Effector memory CD4-positive, alpha-beta T cell (primary cell): ENCODE measurements at regions not wholly inside any gene's neighbourhood (a gene's known extent, or its start where the extent isn't known, plus 50 kb on each side); places are given as distances from the start of the nearest gene placed in this dataset.
"Not testable (repeated sequence)": the region's sequence is repeated elsewhere in the genome, so short reads cannot be mapped to it uniquely, and the experiment has no call there.

Experiments used
- DNase-seq, 3 donors: peaks; one replicate each; pipeline ENCODE4 v3.0.0-alpha.2; 2020
- H3K27ac ChIP-seq: 2 replicates; pipeline ENCODE4 v1.7.0; 2013; ENCODE audit warnings: mild to moderate bottlenecking, low read length, moderate library complexity; ENCODE audit not compliant: insufficient read depth, poor library complexity, severe bottlenecking
- H3K27me3 ChIP-seq: replicated peaks from 2 replicates; pipeline ENCODE4 v1.7.0; 2013; ENCODE audit warnings: mild to moderate bottlenecking, low read length; ENCODE audit not compliant: insufficient read depth, control insufficient read depth, poor library complexity, severe bottlenecking
- H3K36me3 ChIP-seq: 2 replicates; pipeline ENCODE4 v1.7.0; 2013; ENCODE audit warnings: mild to moderate bottlenecking, low read length, moderate library complexity; ENCODE audit not compliant: control insufficient read depth, insufficient read depth
- H3K4me1 ChIP-seq: 2 replicates; pipeline ENCODE4 v1.7.0; 2013; ENCODE audit warnings: low read length, mild to moderate bottlenecking; ENCODE audit not compliant: control insufficient read depth, insufficient read depth, poor library complexity, severe bottlenecking
- H3K4me3 ChIP-seq: 2 replicates; pipeline ENCODE4 v1.7.0; 2013; ENCODE audit warnings: low read length, low read depth, mild to moderate bottlenecking; ENCODE audit not compliant: insufficient read depth, poor library complexity, severe bottlenecking
- H3K9me3 ChIP-seq: 2 replicates; pipeline ENCODE4 v1.7.0; 2013; ENCODE audit warnings: mild to moderate bottlenecking, low read length, moderate library complexity; ENCODE audit not compliant: control insufficient read depth

- no peak for DNase-seq
Measured at GRCh38 chr6:131336596-131336995, 201.3 kb downstream of the AKAP7 start.

GRCh38 chr6:131346896-131347295, 211.6 kb downstream of the AKAP7 start:
- not testable (repeated sequence) for DNase-seq, H3K4me3 ChIP-seq, H3K27me3 ChIP-seq, H3K4me1 ChIP-seq, H3K27ac ChIP-seq, H3K36me3 ChIP-seq, H3K9me3 ChIP-seq

More at GRCh38 chr6:131336596-131336995, 201.3 kb downstream of the AKAP7 start:
- no peaks in the 10 kb centered on the region for H3K36me3 ChIP-seq
- no peaks in the 10 kb centered on the region for H3K4me1 ChIP-seq
- no peak overlapping the region for H3K4me3 ChIP-seq
- no peaks in the 10 kb centered on the region for H3K9me3 ChIP-seq
- no peak overlapping the region for H3K27ac ChIP-seq
- no peaks in the 10 kb centered on the region for H3K27me3 ChIP-seq

- H3K4me3 ChIP-seq = no peak overlapping the region
- H3K36me3 ChIP-seq = no peaks in the 10 kb centered on the region
- H3K27ac ChIP-seq = no peak overlapping the region
- H3K27me3 ChIP-seq = no peaks in the 10 kb centered on the region
- H3K4me1 ChIP-seq = no peaks in the 10 kb centered on the region
- H3K9me3 ChIP-seq = no peaks in the 10 kb centered on the region
- no peak for DNase-seq
Measured at GRCh38 chr6:131348572-131348971, 213.3 kb downstream of the AKAP7 start.

GRCh38 chr6:131349199-131349598, 213.9 kb downstream of the AKAP7 start:
- Histone ChIP-seq H3K4me1 (no peaks in the 10 kb centered on the region), H3K36me3 (no peaks in the 10 kb centered on the region), H3K9me3 (no peaks in the 10 kb centered on the region), H3K27me3 (no peaks in the 10 kb centered on the region), H3K27ac (no peak overlapping the region), H3K4me3 (no peak overlapping the region)
- DNase-seq = no peak

DNA sequence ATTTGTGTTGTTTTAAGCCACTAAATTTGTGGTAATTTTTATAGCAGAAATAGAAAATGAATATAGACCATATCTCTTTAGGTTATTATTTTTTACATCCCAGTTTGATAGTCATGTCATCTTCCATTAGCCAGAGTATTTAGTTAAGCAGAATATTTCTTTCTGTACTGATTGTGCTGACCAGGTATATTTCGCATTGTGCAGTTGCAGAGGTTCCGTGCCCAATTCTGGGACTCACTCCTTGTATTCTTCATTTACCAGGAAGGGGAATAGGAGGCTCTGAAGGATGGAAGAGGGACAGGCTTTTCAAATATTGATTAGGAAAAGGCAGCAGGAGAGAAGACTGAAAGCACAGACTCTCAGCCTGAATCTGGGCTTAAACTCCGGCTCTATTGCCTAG, 217.8 kb downstream of the AKAP7 start:
- Histone ChIP-seq H3K27ac (no peak overlapping the region), H3K4me3 (no peak overlapping the region), H3K36me3 (no peaks in the 10 kb centered on the region), H3K27me3 (no peaks in the 10 kb centered on the region), H3K4me1 (no peaks in the 10 kb centered on the region), H3K9me3 (no peaks in the 10 kb centered on the region)
- DNase-seq = no peak

- no peaks in the 10 kb centered on the region for H3K27me3 ChIP-seq
- H3K27ac ChIP-seq = no peak overlapping the region
- no peak for DNase-seq
- no peaks in the 10 kb centered on the region for H3K4me1 ChIP-seq
- H3K4me3 ChIP-seq = no peak overlapping the region
- H3K9me3 ChIP-seq = no peaks in the 10 kb centered on the region
- H3K36me3 ChIP-seq = no peaks in the 10 kb centered on the region
Measured at GRCh38 chr6:131353876-131354275, 218.6 kb downstream of the AKAP7 start.

GRCh38 chr6:131354356-131354755, 218.7 kb upstream of the ARG1 start:
- Histone ChIP-seq H3K4me3 (no peak overlapping the region), H3K27ac (no peak overlapping the region), H3K4me1 (no peaks in the 10 kb centered on the region), H3K36me3 (no peaks in the 10 kb centered on the region), H3K9me3 (no peaks in the 10 kb centered on the region), H3K27me3 (no peaks in the 10 kb centered on the region)
- DNase-seq = no peak

DNA sequence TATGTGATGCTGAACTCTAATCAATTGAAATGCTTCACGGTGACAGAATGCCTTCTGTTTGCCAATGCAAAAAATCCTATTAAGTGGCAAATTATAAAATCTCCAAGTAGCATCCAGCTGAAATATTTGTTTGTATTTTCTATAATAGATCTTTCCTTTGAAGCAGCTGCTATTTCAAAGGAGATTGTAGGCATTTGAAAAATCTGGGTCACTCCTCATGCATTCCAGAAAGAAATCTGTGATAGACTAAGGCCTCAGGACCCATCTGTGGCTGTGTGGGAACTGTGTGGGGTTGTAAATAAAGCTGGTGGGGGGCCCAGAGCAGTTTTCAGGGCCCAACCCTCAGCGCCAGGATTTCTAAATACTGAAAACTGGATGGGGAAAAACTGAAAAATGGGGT, 216.9 kb upstream of the ARG1 start:
- H3K27me3 ChIP-seq = no peaks in the 10 kb centered on the region
- H3K36me3 ChIP-seq = no peaks in the 10 kb centered on the region
- H3K4me1 ChIP-seq = no peaks in the 10 kb centered on the region
- H3K4me3 ChIP-seq = no peak overlapping the region
- DNase-seq = no peak
- H3K9me3 ChIP-seq = no peaks in the 10 kb centered on the region
- no peak overlapping the region for H3K27ac ChIP-seq

GRCh38 chr6:131357501-131357900, 215.5 kb upstream of the ARG1 start:
- H3K9me3 ChIP-seq = no peaks in the 10 kb centered on the region
- H3K27me3 ChIP-seq = no peaks in the 10 kb centered on the region
- no peak overlapping the region for H3K27ac ChIP-seq
- DNase-seq = no peak
- H3K4me3 ChIP-seq = no peak overlapping the region
- H3K36me3 ChIP-seq = no peaks in the 10 kb centered on the region
- no peaks in the 10 kb centered on the region for H3K4me1 ChIP-seq

DNA sequence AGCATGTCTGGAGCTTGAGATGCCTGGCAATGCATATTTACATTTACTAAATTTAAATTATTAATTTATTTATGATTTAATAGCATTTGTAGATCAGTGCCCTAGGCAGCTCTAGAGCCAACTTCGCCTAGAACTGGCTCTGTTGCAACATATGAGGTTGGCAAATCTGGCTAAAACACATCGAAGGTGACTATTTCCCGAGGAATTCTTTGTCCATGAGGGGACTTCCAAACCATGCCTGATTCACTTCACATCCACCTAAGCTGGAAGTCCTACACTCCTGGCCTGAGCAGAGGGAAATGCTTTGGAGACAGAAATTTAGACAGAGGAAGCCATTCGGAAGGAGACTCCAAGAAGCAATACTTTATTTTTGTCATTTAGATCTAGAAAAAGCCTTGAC, 211.0 kb upstream of the ARG1 start:
- DNase-seq = no peak
- Histone ChIP-seq H3K4me1 (no peaks in the 10 kb centered on the region), H3K9me3 (no peaks in the 10 kb centered on the region), H3K27ac (no peak overlapping the region), H3K4me3 (no peak overlapping the region), H3K27me3 (no peaks in the 10 kb centered on the region), H3K36me3 (no peaks in the 10 kb centered on the region)

- H3K27ac ChIP-seq = no peak overlapping the region
- H3K4me3 ChIP-seq = no peak overlapping the region
- no peaks in the 10 kb centered on the region for H3K9me3 ChIP-seq
- no peak for DNase-seq
- no peaks in the 10 kb centered on the region for H3K27me3 ChIP-seq
- no peaks in the 10 kb centered on the region for H3K36me3 ChIP-seq
- no peaks in the 10 kb centered on the region for H3K4me1 ChIP-seq
Measured at GRCh38 chr6:131362696-131363095, 210.3 kb upstream of the ARG1 start.
